ENCODE measurements at regions not wholly inside any gene's neighbourhood (a gene's known extent, or its start where the extent isn't known, plus 50 kb on each side); places are given as distances from the start of the nearest gene placed in this dataset.

- Histone ChIP-seq H3F3A (ENCODE audit: insufficient read depth, low read depth) (no peaks in the 10 kb centered on the region), H3K36me3 (ENCODE audit: low read depth) (no peaks in the 10 kb centered on the region), H3K9me3 (ENCODE audit: insufficient read depth, low read depth) (no peaks in the 10 kb centered on the region), H3K79me2 (ENCODE audit: low read depth) (no peaks in the 10 kb centered on the region), H3K27me3 (ENCODE audit: insufficient read depth, low read depth) (no peaks in the 10 kb centered on the region), H3K9me2 (ENCODE audit: insufficient read depth) (no peaks in the 10 kb centered on the region), H4K20me1 (ENCODE audit: insufficient read depth) (no peaks in the 10 kb centered on the region), H3K27ac (no peak overlapping the region), H3K4me3 (no peak overlapping the region), H3K4me2 (no peak overlapping the region), H3K4me1 (replicated peaks; ENCODE audit: insufficient read depth) (0 out of 2 replicates have a peak, but pooled peaks cover 4% of the 10 kb centered on the region), H2AFZ (no peak overlapping the region)
- no peak for TF ChIP-seq EZH2 (IDR thresholded peaks at IDR 0.05; ENCODE audit: low read depth)
- TF ChIP-seq, protein P1, sequence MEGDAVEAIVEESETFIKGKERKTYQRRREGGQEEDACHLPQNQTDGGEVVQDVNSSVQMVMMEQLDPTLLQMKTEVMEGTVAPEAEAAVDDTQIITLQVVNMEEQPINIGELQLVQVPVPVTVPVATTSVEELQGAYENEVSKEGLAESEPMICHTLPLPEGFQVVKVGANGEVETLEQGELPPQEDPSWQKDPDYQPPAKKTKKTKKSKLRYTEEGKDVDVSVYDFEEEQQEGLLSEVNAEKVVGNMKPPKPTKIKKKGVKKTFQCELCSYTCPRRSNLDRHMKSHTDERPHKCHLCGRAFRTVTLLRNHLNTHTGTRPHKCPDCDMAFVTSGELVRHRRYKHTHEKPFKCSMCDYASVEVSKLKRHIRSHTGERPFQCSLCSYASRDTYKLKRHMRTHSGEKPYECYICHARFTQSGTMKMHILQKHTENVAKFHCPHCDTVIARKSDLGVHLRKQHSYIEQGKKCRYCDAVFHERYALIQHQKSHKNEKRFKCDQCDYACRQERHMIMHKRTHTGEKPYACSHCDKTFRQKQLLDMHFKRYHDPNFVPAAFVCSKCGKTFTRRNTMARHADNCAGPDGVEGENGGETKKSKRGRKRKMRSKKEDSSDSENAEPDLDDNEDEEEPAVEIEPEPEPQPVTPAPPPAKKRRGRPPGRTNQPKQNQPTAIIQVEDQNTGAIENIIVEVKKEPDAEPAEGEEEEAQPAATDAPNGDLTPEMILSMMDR (conservative IDR thresholded peaks at IDR 0.05): no peak
- CTCF ChIA-PET: no interaction called here
- no peak for DNase-seq
- intact Hi-C loops (cut with micrococcal nuclease; ENCODE audit: unreplicated experiment): no loop called here
- POLR2A ChIA-PET (ENCODE audit: unreplicated experiment): no interaction called here
- no TSS peak for BruUV-seq (replicated peaks)
Observed at GRCh38 chr2:6107290-6107689, 415.1 kb downstream of the SOX11 start.

DNA sequence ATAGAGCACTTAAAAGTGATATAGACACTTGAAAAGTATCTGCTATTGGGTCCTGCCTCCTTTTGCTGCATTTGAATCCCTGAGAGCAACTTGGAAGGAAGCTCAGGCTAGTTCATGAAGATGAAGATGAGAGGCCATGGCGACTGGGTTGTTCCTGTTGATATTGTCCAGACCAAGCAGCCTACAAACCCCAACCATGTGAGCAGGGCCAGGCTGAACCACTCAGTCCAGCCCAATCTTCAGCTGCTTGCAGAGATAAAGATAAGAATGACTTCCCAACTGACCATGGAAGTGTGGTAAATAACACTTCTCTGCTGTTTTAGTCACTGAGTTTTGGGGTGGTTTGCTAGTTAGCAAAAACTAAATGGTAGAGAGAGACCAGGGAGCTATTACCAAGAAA, 417.6 kb downstream of the SOX11 start:
- Histone ChIP-seq H3F3A (ENCODE audit: insufficient read depth, low read depth) (no peaks in the 10 kb centered on the region), H3K9me2 (ENCODE audit: insufficient read depth) (no peaks in the 10 kb centered on the region), H3K36me3 (ENCODE audit: low read depth) (no peaks in the 10 kb centered on the region), H3K4me3 (no peak overlapping the region), H3K27me3 (ENCODE audit: insufficient read depth, low read depth) (no peaks in the 10 kb centered on the region), H3K4me2 (no peak overlapping the region), H2AFZ (no peak overlapping the region), H4K20me1 (ENCODE audit: insufficient read depth) (no peaks in the 10 kb centered on the region), H3K9me3 (ENCODE audit: insufficient read depth, low read depth) (no peaks in the 10 kb centered on the region), H3K79me2 (ENCODE audit: low read depth) (no peaks in the 10 kb centered on the region), H3K27ac (no peak overlapping the region), H3K4me1 (replicated peaks; ENCODE audit: insufficient read depth) (no peaks in the 10 kb centered on the region)
- intact Hi-C loops (cut with micrococcal nuclease; ENCODE audit: unreplicated experiment): no loop called here
- no peak for DNase-seq
- TF ChIP-seq, protein P1 (conservative IDR thresholded peaks at IDR 0.05): no peak
- TF ChIP-seq EZH2 (IDR thresholded peaks at IDR 0.05; ENCODE audit: low read depth): no peak
- BruUV-seq (replicated peaks): no TSS peak
- ChIA-PET CTCF (no interaction called here), POLR2A (ENCODE audit: unreplicated experiment) (no interaction called here)

DNA sequence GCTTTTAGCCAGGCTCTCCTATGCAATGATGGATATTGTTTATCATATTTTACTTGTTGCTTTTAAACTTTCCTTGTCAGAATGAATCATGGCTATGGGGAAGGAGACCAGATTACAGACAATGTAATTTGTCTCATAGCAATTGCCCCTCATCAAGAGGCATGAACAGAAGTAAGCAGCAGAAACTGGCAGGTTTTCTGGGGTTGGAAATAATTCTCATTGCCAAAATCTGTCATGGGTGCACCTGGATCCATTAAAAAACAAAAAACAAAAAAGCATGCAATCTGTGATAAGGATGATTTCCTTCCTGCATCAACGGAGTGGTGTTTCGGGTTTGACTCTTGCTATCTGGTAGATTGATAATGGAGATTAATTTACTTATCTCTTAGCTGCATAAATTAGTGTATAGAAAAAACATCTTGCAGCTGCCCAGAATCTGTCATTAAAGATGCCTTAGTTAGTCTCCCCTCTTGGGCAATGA, 419.6 kb downstream of the SOX11 start:
- no peak overlapping the region for H3K27ac ChIP-seq
- no peaks in the 10 kb centered on the region for H3K4me1 ChIP-seq (replicated peaks; ENCODE audit: insufficient read depth)
- BruUV-seq (replicated peaks): no TSS peak
- DNase-seq: no peak
- no peak overlapping the region for H3K4me2 ChIP-seq
- H3K36me3 ChIP-seq (ENCODE audit: low read depth): no peaks in the 10 kb centered on the region
- H3K4me3 ChIP-seq: no peak overlapping the region
- H2AFZ ChIP-seq: no peak overlapping the region
- intact Hi-C loops (cut with micrococcal nuclease; ENCODE audit: unreplicated experiment): no loop called here
- no peaks in the 10 kb centered on the region for H3F3A ChIP-seq (ENCODE audit: insufficient read depth, low read depth)
- H3K27me3 ChIP-seq (ENCODE audit: insufficient read depth, low read depth): no peaks in the 10 kb centered on the region
- H3K9me2 ChIP-seq (ENCODE audit: insufficient read depth): no peaks in the 10 kb centered on the region
- no peak for TF ChIP-seq EZH2 (IDR thresholded peaks at IDR 0.05; ENCODE audit: low read depth)
- TF ChIP-seq, protein P1 (conservative IDR thresholded peaks at IDR 0.05): no peak
- ChIA-PET CTCF (no interaction called here), POLR2A (ENCODE audit: unreplicated experiment) (no interaction called here)
- H4K20me1 ChIP-seq (ENCODE audit: insufficient read depth): no peaks in the 10 kb centered on the region
- no peaks in the 10 kb centered on the region for H3K9me3 ChIP-seq (ENCODE audit: insufficient read depth, low read depth)
- H3K79me2 ChIP-seq (ENCODE audit: low read depth): no peaks in the 10 kb centered on the region

All from PC-9 (cell line).